PFSK-1 (cell line): ENCODE measurements at regions not wholly inside any gene's neighbourhood (a gene's known extent, or its start where the extent isn't known, plus 50 kb on each side); places are given as distances from the start of the nearest gene placed in this dataset.

ENCODE experiments used
- FOXP2 ChIP-seq: optimal IDR thresholded peaks from 2 replicates; pipeline ENCODE3; 2011; ENCODE audit warnings: borderline replicate concordance, control low read depth, inconsistent platforms; ENCODE audit not compliant: insufficient read depth; ENCODE audit errors: extremely low read length, extremely low read depth
- POLR2AphosphoS5 ChIP-seq: IDR thresholded peaks from 2 replicates; pipeline ENCODE4 v1.6.1; 2012; ENCODE audit warnings: low read depth, mild to moderate bottlenecking, control low read depth, low read length, moderate library complexity
- REST ChIP-seq, 2 experiments: IDR thresholded peaks; 2 replicates each; pipeline versions ENCODE4 v1.6.1 to v1.8.0; 2011 to 2012; ENCODE audit warnings: low read depth in 2 of 2, low read length in 2 of 2, control low read depth in 1 of 2, inconsistent platforms in 1 of 2, mild to moderate bottlenecking in 1 of 2, moderate library complexity in 1 of 2; ENCODE audit not compliant: insufficient read depth in 1 of 2
- SIN3A ChIP-seq: IDR thresholded peaks from 2 replicates; pipeline ENCODE4 v1.6.1; 2012; ENCODE audit warnings: mild to moderate bottlenecking, low read length, moderate library complexity, borderline replicate concordance; ENCODE audit not compliant: insufficient read depth
- TAF1 ChIP-seq: IDR thresholded peaks from 2 replicates; pipeline ENCODE4 v1.6.1; 2012; ENCODE audit warnings: low read length, control low read depth, borderline replicate concordance; ENCODE audit not compliant: insufficient read depth

GRCh38 chr2:149799013-149799705 lies 211.6 kb upstream of the MMADHC start:
- TF ChIP-seq POLR2AphosphoS5 = no peak
- TF ChIP-seq TAF1 = no peak
- TF ChIP-seq REST (IDR thresholded peaks at IDR 0.05; ENCODE audit: insufficient read depth in 1 of 2, low read depth in 2 of 2, low read length in 2 of 2) = no peak
- TF ChIP-seq SIN3A = no peak
- no peak for TF ChIP-seq FOXP2

GRCh38 chr2:149797030-149797429 lies 209.5 kb upstream of the MMADHC start:
- TF ChIP-seq REST (IDR thresholded peaks at IDR 0.05; ENCODE audit: insufficient read depth in 1 of 2, low read depth in 2 of 2, low read length in 2 of 2) = no peak
- TF ChIP-seq SIN3A = no peak
- no peak for TF ChIP-seq FOXP2
- no peak for TF ChIP-seq POLR2AphosphoS5
- TF ChIP-seq TAF1 = no peak

GRCh38 chr2:149789549-149789948 lies 202.0 kb upstream of the MMADHC start:
- TF ChIP-seq REST (IDR thresholded peaks at IDR 0.05; ENCODE audit: insufficient read depth in 1 of 2, low read depth in 2 of 2, low read length in 2 of 2) (no peak), POLR2AphosphoS5 (no peak), FOXP2 (no peak), SIN3A (no peak), TAF1 (no peak)

GRCh38 chr2:149787206-149787605 lies 199.6 kb upstream of the MMADHC start:
- TF ChIP-seq SIN3A (no peak), TAF1 (no peak), REST (IDR thresholded peaks at IDR 0.05; ENCODE audit: insufficient read depth in 1 of 2, low read depth in 2 of 2, low read length in 2 of 2) (no peak), FOXP2 (no peak), POLR2AphosphoS5 (no peak)
